ENCODE measurements at regions not wholly inside any gene's neighbourhood (a gene's known extent, or its start where the extent isn't known, plus 50 kb on each side); places are given as distances from the start of the nearest gene placed in this dataset.

GRCh38 chr17:27404676-27405075, 51.6 kb upstream of the KSR1 start (continued):
- TF ChIP-seq, protein P1, sequence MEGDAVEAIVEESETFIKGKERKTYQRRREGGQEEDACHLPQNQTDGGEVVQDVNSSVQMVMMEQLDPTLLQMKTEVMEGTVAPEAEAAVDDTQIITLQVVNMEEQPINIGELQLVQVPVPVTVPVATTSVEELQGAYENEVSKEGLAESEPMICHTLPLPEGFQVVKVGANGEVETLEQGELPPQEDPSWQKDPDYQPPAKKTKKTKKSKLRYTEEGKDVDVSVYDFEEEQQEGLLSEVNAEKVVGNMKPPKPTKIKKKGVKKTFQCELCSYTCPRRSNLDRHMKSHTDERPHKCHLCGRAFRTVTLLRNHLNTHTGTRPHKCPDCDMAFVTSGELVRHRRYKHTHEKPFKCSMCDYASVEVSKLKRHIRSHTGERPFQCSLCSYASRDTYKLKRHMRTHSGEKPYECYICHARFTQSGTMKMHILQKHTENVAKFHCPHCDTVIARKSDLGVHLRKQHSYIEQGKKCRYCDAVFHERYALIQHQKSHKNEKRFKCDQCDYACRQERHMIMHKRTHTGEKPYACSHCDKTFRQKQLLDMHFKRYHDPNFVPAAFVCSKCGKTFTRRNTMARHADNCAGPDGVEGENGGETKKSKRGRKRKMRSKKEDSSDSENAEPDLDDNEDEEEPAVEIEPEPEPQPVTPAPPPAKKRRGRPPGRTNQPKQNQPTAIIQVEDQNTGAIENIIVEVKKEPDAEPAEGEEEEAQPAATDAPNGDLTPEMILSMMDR (IDR thresholded peaks at IDR 0.05 in 2 of 3, conservative IDR thresholded peaks at IDR 0.05 in 1 of 3; ENCODE audit: borderline replicate concordance in 1 of 3, insufficient read depth in 1 of 3, low read depth in 2 of 3, low read length in 2 of 3) = no peak
- TF ChIP-seq POLR2A (IDR thresholded peaks at IDR 0.05; ENCODE audit: borderline replicate concordance, extremely low read depth, insufficient read depth, insufficient read length) (no peak), EGR1 (IDR thresholded peaks at IDR 0.05; ENCODE audit: low read depth) (no peak), ZBTB33 (IDR thresholded peaks at IDR 0.05; ENCODE audit: extremely low read depth, insufficient replicate concordance, low read length) (no peak), ELF1 (IDR thresholded peaks at IDR 0.05; ENCODE audit: borderline replicate concordance, low read depth) (no peak)

Data from HCT116 (cell line).